ENCODE measurements at regions not wholly inside any gene's neighbourhood (a gene's known extent, or its start where the extent isn't known, plus 50 kb on each side); places are given as distances from the start of the nearest gene placed in this dataset.
"Not testable (repeated sequence)": the region's sequence is repeated elsewhere in the genome, so short reads cannot be mapped to it uniquely, and the experiment has no call there.

GRCh38 chr12:34220079-34220478 is 197.8 kb downstream of the ALG10 start:
- not testable (repeated sequence) for H3K27ac Mint-ChIP-seq; DNase-seq; H3K9me3 Mint-ChIP-seq; ATAC-seq (replicated peaks); H3K4me3 Mint-ChIP-seq
- Mint-ChIP-seq H3K4me1 (peaks cover 5 to 31% of the 10 kb centered on the region in 2 donors), H3K36me3 (peaks cover 0 to 11% of the 10 kb centered on the region in 2 donors), H3K27me3 (peaks cover 10 to 11% of the 10 kb centered on the region in 2 donors)

- peaks cover 5 to 24% of the 10 kb centered on the region in 2 donors for H3K4me1 Mint-ChIP-seq
- H3K27ac Mint-ChIP-seq = no peak overlapping the region
- DNase-seq (no peak), ATAC-seq (replicated peaks) (no peak)
- peaks cover 14 to 20% of the 10 kb centered on the region in 2 donors for H3K27me3 Mint-ChIP-seq
- H3K9me3 Mint-ChIP-seq = peaks cover 9 to 10% of the 10 kb centered on the region in 2 donors
- peaks cover 2 to 3% of the 10 kb centered on the region in 2 donors for H3K36me3 Mint-ChIP-seq
- H3K4me3 Mint-ChIP-seq = no peak overlapping the region
Observed at GRCh38 chr12:34223640-34224039, 201.3 kb downstream of the ALG10 start.

- Mint-ChIP-seq H3K9me3 (peaks cover 9 to 10% of the 10 kb centered on the region in 2 donors), H3K4me1 (peaks cover 0 to 11% of the 10 kb centered on the region in 2 donors), H3K27me3 (peaks cover 13 to 19% of the 10 kb centered on the region in 2 donors)
- H3K4me3 Mint-ChIP-seq; DNase-seq; ATAC-seq (replicated peaks); H3K36me3 Mint-ChIP-seq; H3K27ac Mint-ChIP-seq: not testable (repeated sequence)
Observed at GRCh38 chr12:34226044-34226443, 203.7 kb downstream of the ALG10 start.

- H3K4me1 Mint-ChIP-seq; H3K4me3 Mint-ChIP-seq; H3K36me3 Mint-ChIP-seq; H3K27ac Mint-ChIP-seq; DNase-seq; ATAC-seq (replicated peaks): not testable (repeated sequence)
- Mint-ChIP-seq H3K27me3 (peaks cover 13 to 28% of the 10 kb centered on the region in 2 donors), H3K9me3 (peaks cover 9 to 10% of the 10 kb centered on the region in 2 donors)
Observed at GRCh38 chr12:34228046-34228445, 205.8 kb downstream of the ALG10 start.

- not testable (repeated sequence) for ATAC-seq (replicated peaks); H3K27ac Mint-ChIP-seq; H3K4me3 Mint-ChIP-seq; H3K36me3 Mint-ChIP-seq; DNase-seq; H3K4me1 Mint-ChIP-seq
- Mint-ChIP-seq H3K9me3 (peaks cover 9 to 10% of the 10 kb centered on the region in 2 donors), H3K27me3 (peaks cover 13 to 28% of the 10 kb centered on the region in 2 donors)
Observed at GRCh38 chr12:34229033-34229432, 206.7 kb downstream of the ALG10 start.

- H3K9me3 Mint-ChIP-seq = no peaks in the 10 kb centered on the region
- peaks cover 5 to 17% of the 10 kb centered on the region in 2 donors for H3K27me3 Mint-ChIP-seq
- no peaks in the 10 kb centered on the region for H3K36me3 Mint-ChIP-seq
- ATAC-seq (replicated peaks) (no peak), DNase-seq (no peak)
- no peaks in the 10 kb centered on the region for H3K4me1 Mint-ChIP-seq
- H3K4me3 Mint-ChIP-seq = no peak overlapping the region
- no peak overlapping the region for H3K27ac Mint-ChIP-seq
Observed at GRCh38 chr12:34233618-34234017, 211.3 kb downstream of the ALG10 start.

- DNase-seq = no peak
- no peaks in the 10 kb centered on the region for H3K4me1 Mint-ChIP-seq
- no peaks in the 10 kb centered on the region for H3K9me3 Mint-ChIP-seq
- no peak overlapping the region for H3K4me3 Mint-ChIP-seq
- H3K27ac Mint-ChIP-seq = no peak overlapping the region
- peaks cover 0 to 2% of the 10 kb centered on the region in 2 donors for H3K36me3 Mint-ChIP-seq
- H3K27me3 Mint-ChIP-seq = peaks cover 0 to 9% of the 10 kb centered on the region in 2 donors
- no peak for ATAC-seq (replicated peaks)
Observed at GRCh38 chr12:34236073-34236472, 213.8 kb downstream of the ALG10 start.

GRCh38 chr12:34244608-34245007 is 222.3 kb downstream of the ALG10 start:
- Mint-ChIP-seq H3K27me3 (peaks cover 0 to 5% of the 10 kb centered on the region in 2 donors), H3K4me1 (no peaks in the 10 kb centered on the region), H3K27ac (no peak overlapping the region), H3K36me3 (peaks cover 0 to 2% of the 10 kb centered on the region in 2 donors), H3K9me3 (no peaks in the 10 kb centered on the region), H3K4me3 (no peak overlapping the region)
- ATAC-seq (replicated peaks) = no peak
- DNase-seq = no peak

- H3K9me3 Mint-ChIP-seq = no peaks in the 10 kb centered on the region
- no peaks in the 10 kb centered on the region for H3K4me1 Mint-ChIP-seq
- H3K4me3 Mint-ChIP-seq = no peak overlapping the region
- DNase-seq (no peak), ATAC-seq (replicated peaks) (no peak)
- no peaks in the 10 kb centered on the region for H3K36me3 Mint-ChIP-seq
- no peak overlapping the region for H3K27ac Mint-ChIP-seq
- H3K27me3 Mint-ChIP-seq = peaks cover 0 to 5% of the 10 kb centered on the region in 2 donors
Observed at GRCh38 chr12:34249271-34249670, 227.0 kb downstream of the ALG10 start.

GRCh38 chr12:34251879-34252278 is 229.6 kb downstream of the ALG10 start:
- H3K36me3 Mint-ChIP-seq; H3K4me1 Mint-ChIP-seq; H3K9me3 Mint-ChIP-seq; H3K4me3 Mint-ChIP-seq; H3K27ac Mint-ChIP-seq; ATAC-seq (replicated peaks); H3K27me3 Mint-ChIP-seq; DNase-seq: not testable (repeated sequence)

GRCh38 chr12:34253674-34254073 is 231.4 kb downstream of the ALG10 start:
- ATAC-seq (replicated peaks) (no peak), DNase-seq (no peak)
- no peaks in the 10 kb centered on the region for H3K36me3 Mint-ChIP-seq
- no peaks in the 10 kb centered on the region for H3K4me1 Mint-ChIP-seq
- H3K27ac Mint-ChIP-seq = no peak overlapping the region
- no peak overlapping the region for H3K4me3 Mint-ChIP-seq
- peaks cover 0 to 5% of the 10 kb centered on the region in 2 donors for H3K27me3 Mint-ChIP-seq
- H3K9me3 Mint-ChIP-seq = no peaks in the 10 kb centered on the region

- H3K9me3 Mint-ChIP-seq = peaks cover 0 to 2% of the 10 kb centered on the region in 2 donors
- DNase-seq (no peak), ATAC-seq (replicated peaks) (no peak)
- H3K27ac Mint-ChIP-seq = no peak overlapping the region
- H3K36me3 Mint-ChIP-seq = no peaks in the 10 kb centered on the region
- no peaks in the 10 kb centered on the region for H3K27me3 Mint-ChIP-seq
- H3K4me3 Mint-ChIP-seq = no peak overlapping the region
- no peaks in the 10 kb centered on the region for H3K4me1 Mint-ChIP-seq
Observed at GRCh38 chr12:34257093-34257492, 234.8 kb downstream of the ALG10 start.

- H3K9me3 Mint-ChIP-seq = peaks cover 4 to 10% of the 10 kb centered on the region in 2 donors
- ATAC-seq (replicated peaks) = not testable (repeated sequence)
Observed at GRCh38 chr12:34262140-34262539, 239.8 kb downstream of the ALG10 start.

GRCh38 chr12:34264110-34264509 is 241.8 kb downstream of the ALG10 start:
- H3K4me1 Mint-ChIP-seq = no peaks in the 10 kb centered on the region
- H3K4me3 Mint-ChIP-seq = no peak overlapping the region
- no peaks in the 10 kb centered on the region for H3K27me3 Mint-ChIP-seq
- DNase-seq = no peak
- H3K36me3 Mint-ChIP-seq = no peaks in the 10 kb centered on the region
- H3K9me3 Mint-ChIP-seq = peaks cover 7 to 14% of the 10 kb centered on the region in 2 donors
- H3K27ac Mint-ChIP-seq = no peak overlapping the region
- ATAC-seq (replicated peaks) = no peak

More at GRCh38 chr12:34262140-34262539, 239.8 kb downstream of the ALG10 start:
- not testable (repeated sequence) for DNase-seq, H3K4me3 Mint-ChIP-seq, H3K4me1 Mint-ChIP-seq, H3K27me3 Mint-ChIP-seq, H3K27ac Mint-ChIP-seq, H3K36me3 Mint-ChIP-seq

- not testable (repeated sequence) for H3K9me3 Mint-ChIP-seq; H3K4me1 Mint-ChIP-seq; H3K4me3 Mint-ChIP-seq; H3K27me3 Mint-ChIP-seq; DNase-seq; H3K36me3 Mint-ChIP-seq; ATAC-seq (replicated peaks); H3K27ac Mint-ChIP-seq
Observed at GRCh38 chr12:34273703-34274102, 251.4 kb downstream of the ALG10 start.

GRCh38 chr12:34275129-34275528 is 252.8 kb downstream of the ALG10 start:
- Mint-ChIP-seq H3K4me1 (no peaks in the 10 kb centered on the region), H3K27ac (no peak overlapping the region), H3K9me3 (peaks cover 3 to 8% of the 10 kb centered on the region in 2 donors), H3K27me3 (no peaks in the 10 kb centered on the region), H3K4me3 (no peak overlapping the region), H3K36me3 (no peaks in the 10 kb centered on the region)
- ATAC-seq (replicated peaks) = no peak
- DNase-seq = no peak
